PC-3 (cell line): ENCODE measurements at regions not wholly inside any gene's neighbourhood (a gene's known extent, or its start where the extent isn't known, plus 50 kb on each side); places are given as distances from the start of the nearest gene placed in this dataset.
A peak's percentile ranks its signal among the peaks of the same experiment; 100 is the strongest.

Source experiments
- ATAC-seq: fragments of 200-7000 bp; cut with Tn5 transposase; 2 replicates; pipeline ENCODE4 v1.9.1; 2020; ENCODE audit warnings: mild to moderate bottlenecking, moderate library complexity
- BruUV-seq: library from RNA; stranded (reverse); fragments of 400-500 nt; replicated peaks from 2 replicates; lab custom pipeline; 2021; lab: Mats Ljungman, UMichigan
- CTCF ChIA-PET: fragments of 300-600 bp; sonication (Branson Sonifier 250); formaldehyde crosslinking; loops from one replicate; lab custom pipeline; 2022; ENCODE audit warnings: antibody characterized with exemption; lab: Charles Lee
- POLR2A ChIA-PET: fragments of 300-600 bp; sonication (Branson Sonifier 250); formaldehyde crosslinking; loops from one replicate; lab custom pipeline; 2022; ENCODE audit warnings: antibody characterized with exemption; ENCODE audit not compliant: unreplicated experiment; lab: Charles Lee
- DNase-seq: peaks from one replicate; pipeline ENCODE4 v3.0.0-alpha.2; 2015
- H2AFZ ChIP-seq: fragments of 300-600 bp; sonication (generic); 2 replicates; pipeline ENCODE4 v1.6.0; 2016; ENCODE audit warnings: antibody characterized with exemption, low read length
- H3F3A ChIP-seq: fragments of 300-600 bp; sonication (generic); one replicate; pipeline ENCODE4 v1.6.0; 2017; ENCODE audit warnings: antibody characterized with exemption, low read length, control low read depth, mild to moderate bottlenecking; ENCODE audit not compliant: unreplicated experiment
- H3K27ac ChIP-seq: fragments of 300-600 bp; sonication (generic); 2 replicates; pipeline ENCODE4 v1.5.1; 2016; ENCODE audit warnings: mild to moderate bottlenecking, low read length
- H3K27me3 ChIP-seq: fragments of 300-600 bp; sonication (generic); 2 replicates; pipeline ENCODE4 v1.6.1; 2016; ENCODE audit warnings: low read length, mixed read lengths
- H3K36me3 ChIP-seq: fragments of 300-600 bp; sonication (generic); 2 replicates; pipeline ENCODE4 v1.6.1; 2016; ENCODE audit warnings: low read depth, mixed run types, low read length, mixed read lengths
- H3K4me1 ChIP-seq: fragments of 300-600 bp; sonication (generic); 2 replicates; pipeline ENCODE4 v1.5.1; 2016; ENCODE audit warnings: low read length; ENCODE audit not compliant: insufficient read depth
- H3K4me2 ChIP-seq: fragments of 300-600 bp; sonication (generic); 2 replicates; pipeline ENCODE4 v1.6.0; 2016; ENCODE audit warnings: low read length
- H3K4me3 ChIP-seq: fragments of 300-600 bp; sonication (generic); 2 replicates; pipeline ENCODE4 v1.5.1; 2016; ENCODE audit warnings: mild to moderate bottlenecking, low read length, mixed read lengths
- H3K79me2 ChIP-seq: fragments of 300-600 bp; sonication (generic); 2 replicates; pipeline ENCODE4 v1.6.1; 2017; ENCODE audit warnings: low read length, mixed read lengths
- H3K9ac ChIP-seq: fragments of 300-600 bp; sonication (generic); 2 replicates; pipeline ENCODE4 v1.6.0; 2016; ENCODE audit warnings: mild to moderate bottlenecking, low read length
- H3K9me2 ChIP-seq: fragments of 300-600 bp; sonication (generic); replicated peaks from 2 replicates; pipeline ENCODE4 v1.6.1; 2016; ENCODE audit warnings: mixed run types, low read length, mixed read lengths
- H3K9me3 ChIP-seq: fragments of 300-600 bp; sonication (generic); 2 replicates; pipeline ENCODE4 v1.6.1; 2016; ENCODE audit warnings: low read length, mixed read lengths
- H4K20me1 ChIP-seq: fragments of 300-600 bp; sonication (generic); 2 replicates; pipeline ENCODE4 v1.6.1; 2016; ENCODE audit warnings: low read length, mixed read lengths
- CTCF ChIP-seq: fragments of 300-600 bp; sonication (generic); conservative IDR thresholded peaks from 2 replicates; pipeline ENCODE4 v1.5.1; 2017; ENCODE audit warnings: antibody characterized with exemption, low read depth, mild to moderate bottlenecking, low read length
- EZH2 ChIP-seq: fragments of 300-600 bp; sonication (generic); IDR thresholded peaks from one replicate; pipeline ENCODE4 v1.6.1; 2017; ENCODE audit warnings: antibody characterized with exemption, mild to moderate bottlenecking, low read length; ENCODE audit not compliant: unreplicated experiment
- EZH2phosphoT487 ChIP-seq: fragments of 300-600 bp; sonication (generic); IDR thresholded peaks from 2 replicates; pipeline ENCODE4 v1.6.1; 2018; ENCODE audit warnings: mild to moderate bottlenecking, antibody characterized with exemption, low read length, borderline replicate concordance
- intact Hi-C: fragments of 100-400 bp; cut with micrococcal nuclease; formaldehyde crosslinking; loops from 2 replicates; pipeline ENCODE4 v1.9.0; 2023

GRCh38 chr4:141390571-141390970 is 169.9 kb downstream of the ZNF330 start:
- Histone ChIP-seq H3K4me2 (no peak overlapping the region), H3K79me2 (no peaks in the 10 kb centered on the region), H3K9me3 (no peaks in the 10 kb centered on the region), H2AFZ (no peak overlapping the region), H3K27ac (no peak overlapping the region), H3K36me3 (no peaks in the 10 kb centered on the region), H3K9ac (no peak overlapping the region), H3K9me2 (no peaks in the 10 kb centered on the region), H3K27me3 (no peaks in the 10 kb centered on the region), H3K4me3 (no peak overlapping the region), H4K20me1 (no peaks in the 10 kb centered on the region), H3F3A (no peaks in the 10 kb centered on the region), H3K4me1 (peaks cover 17% of the 10 kb centered on the region)
- ChIA-PET POLR2A (no interaction called here), CTCF (no interaction called here)
- no peak for ATAC-seq
- TF ChIP-seq CTCF: no peak
- no peak for TF ChIP-seq EZH2
- no peak for TF ChIP-seq EZH2phosphoT487
- no TSS peak for BruUV-seq
- no peak for DNase-seq
- intact Hi-C loops: no loop called here

GRCh38 chr4:141391293-141391692 is 170.6 kb downstream of the ZNF330 start:
- DNase-seq: peak; percentile 31
- POLR2A ChIA-PET: no interaction called here
- peak overlapping the region; percentile 35 for H3K4me2 ChIP-seq

More at GRCh38 chr4:141391293-141391692, 170.6 kb downstream of the ZNF330 start:
- ATAC-seq: no peak
- no TSS peak for BruUV-seq
- H4K20me1 ChIP-seq: no peaks in the 10 kb centered on the region
- H3K9me3 ChIP-seq: no peaks in the 10 kb centered on the region
- no peak overlapping the region for H3K9ac ChIP-seq
- CTCF ChIA-PET: no interaction called here
- no peak overlapping the region for H2AFZ ChIP-seq
- no peaks in the 10 kb centered on the region for H3K36me3 ChIP-seq
- no peaks in the 10 kb centered on the region for H3K79me2 ChIP-seq
- no peaks in the 10 kb centered on the region for H3K27me3 ChIP-seq
- TF ChIP-seq EZH2: no peak
- no peak for TF ChIP-seq EZH2phosphoT487
- TF ChIP-seq CTCF: no peak
- H3K4me3 ChIP-seq: no peak overlapping the region
- no peak overlapping the region for H3K27ac ChIP-seq
- H3K9me2 ChIP-seq: no peaks in the 10 kb centered on the region
- H3K4me1 ChIP-seq: peaks cover 17% of the 10 kb centered on the region
- no peaks in the 10 kb centered on the region for H3F3A ChIP-seq
- intact Hi-C loops: no loop called here
